ENCODE measurements at regions not wholly inside any gene's neighbourhood (a gene's known extent, or its start where the extent isn't known, plus 50 kb on each side); places are given as distances from the start of the nearest gene placed in this dataset.
"Not testable (repeated sequence)": the region's sequence is repeated elsewhere in the genome, so short reads cannot be mapped to it uniquely, and the experiment has no call there.

DNA sequence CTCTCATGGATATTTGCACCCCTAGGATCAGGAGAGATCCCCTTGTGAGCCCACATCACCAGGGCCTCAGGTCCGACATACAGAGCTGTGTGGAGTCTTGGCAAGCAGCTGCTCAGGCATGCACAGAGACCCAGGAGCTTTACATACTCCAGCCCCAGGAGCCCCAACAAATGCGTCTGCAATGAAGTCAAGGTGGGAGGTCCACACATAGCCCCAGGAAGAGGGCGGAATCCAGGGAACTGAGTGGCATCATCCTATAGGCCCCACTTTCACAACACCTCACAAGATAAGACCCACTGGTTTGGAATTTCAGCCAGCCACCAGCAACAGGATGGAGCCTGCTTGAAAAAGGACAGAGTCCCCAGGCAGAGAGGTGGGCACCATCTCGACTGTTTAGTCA, 106.7 kb downstream of the LSMEM1 start (continued):
- TF ChIP-seq, protein P1, sequence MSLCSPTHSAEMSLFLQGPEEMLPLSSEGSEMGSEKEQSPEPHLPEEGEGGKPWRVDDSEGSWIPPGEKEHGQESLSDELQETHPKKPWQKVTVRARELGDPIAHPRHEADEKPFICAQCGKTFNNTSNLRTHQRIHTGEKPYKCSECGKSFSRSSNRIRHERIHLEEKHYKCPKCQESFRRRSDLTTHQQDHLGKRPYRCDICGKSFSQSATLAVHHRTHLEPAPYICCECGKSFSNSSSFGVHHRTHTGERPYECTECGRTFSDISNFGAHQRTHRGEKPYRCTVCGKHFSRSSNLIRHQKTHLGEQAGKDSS (CRISPR knock-in tag; IDR thresholded peaks at IDR 0.05; ENCODE audit: borderline replicate concordance, low read depth), result no peak
- TF ChIP-seq NCOR1 (IDR thresholded peaks at IDR 0.05; ENCODE audit: borderline replicate concordance, low read length), result no peak
- TF ChIP-seq, protein P2, sequence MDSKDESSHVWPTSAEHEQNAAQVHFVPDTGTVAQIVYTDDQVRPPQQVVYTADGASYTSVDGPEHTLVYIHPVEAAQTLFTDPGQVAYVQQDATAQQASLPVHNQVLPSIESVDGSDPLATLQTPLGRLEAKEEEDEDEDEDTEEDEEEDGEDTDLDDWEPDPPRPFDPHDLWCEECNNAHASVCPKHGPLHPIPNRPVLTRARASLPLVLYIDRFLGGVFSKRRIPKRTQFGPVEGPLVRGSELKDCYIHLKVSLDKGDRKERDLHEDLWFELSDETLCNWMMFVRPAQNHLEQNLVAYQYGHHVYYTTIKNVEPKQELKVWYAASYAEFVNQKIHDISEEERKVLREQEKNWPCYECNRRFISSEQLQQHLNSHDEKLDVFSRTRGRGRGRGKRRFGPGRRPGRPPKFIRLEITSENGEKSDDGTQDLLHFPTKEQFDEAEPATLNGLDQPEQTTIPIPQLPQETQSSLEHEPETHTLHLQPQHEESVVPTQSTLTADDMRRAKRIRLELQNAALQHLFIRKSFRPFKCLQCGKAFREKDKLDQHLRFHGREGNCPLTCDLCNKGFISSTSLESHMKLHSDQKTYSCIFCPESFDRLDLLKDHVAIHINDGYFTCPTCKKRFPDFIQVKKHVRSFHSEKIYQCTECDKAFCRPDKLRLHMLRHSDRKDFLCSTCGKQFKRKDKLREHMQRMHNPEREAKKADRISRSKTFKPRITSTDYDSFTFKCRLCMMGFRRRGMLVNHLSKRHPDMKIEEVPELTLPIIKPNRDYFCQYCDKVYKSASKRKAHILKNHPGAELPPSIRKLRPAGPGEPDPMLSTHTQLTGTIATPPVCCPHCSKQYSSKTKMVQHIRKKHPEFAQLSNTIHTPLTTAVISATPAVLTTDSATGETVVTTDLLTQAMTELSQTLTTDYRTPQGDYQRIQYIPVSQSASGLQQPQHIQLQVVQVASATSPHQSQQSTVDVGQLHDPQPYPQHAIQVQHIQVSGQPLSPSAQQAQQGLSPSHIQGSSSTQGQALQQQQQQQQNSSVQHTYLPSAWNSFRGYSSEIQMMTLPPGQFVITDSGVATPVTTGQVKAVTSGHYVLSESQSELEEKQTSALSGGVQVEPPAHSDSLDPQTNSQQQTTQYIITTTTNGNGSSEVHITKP (CRISPR knock-in tag; IDR thresholded peaks at IDR 0.05; ENCODE audit: low read depth), result no peak

DNA sequence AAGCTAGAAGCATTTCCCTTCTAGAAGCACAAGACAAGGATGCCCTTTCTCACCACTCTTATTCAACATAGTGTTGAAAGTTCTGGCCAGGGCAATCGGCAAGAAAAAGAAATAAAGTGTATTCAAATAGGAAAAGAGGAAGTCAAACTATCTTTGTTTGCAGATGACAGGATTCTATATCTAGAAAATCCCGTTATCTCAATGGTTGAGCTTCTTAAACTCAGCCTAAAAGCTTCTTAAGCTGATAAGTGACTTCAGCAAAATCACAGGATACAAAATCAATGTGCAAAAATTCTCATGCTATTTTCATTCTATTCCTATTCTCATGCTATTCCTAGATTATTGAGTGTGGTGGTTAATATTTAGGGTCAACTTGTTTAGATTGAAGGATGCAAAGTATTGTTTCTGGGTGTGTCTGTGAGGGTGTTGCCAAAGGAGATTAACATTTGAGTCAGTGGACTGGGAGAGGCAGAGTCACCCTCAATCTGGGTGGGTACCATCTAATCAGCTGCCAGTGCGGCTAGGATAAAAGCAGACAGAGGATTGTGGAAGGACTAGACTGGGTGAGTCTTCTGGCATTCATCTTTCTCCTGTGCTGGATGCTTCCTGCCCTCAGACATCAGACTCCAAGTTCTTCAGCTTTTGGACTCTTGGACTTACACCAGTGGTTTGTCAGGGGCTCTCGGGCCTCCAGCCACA, 111.9 kb downstream of the LSMEM1 start:
- in situ Hi-C loops (cut with HindIII; ENCODE audit: extremely low pct_ligation_motif_present, low pct_unique_long_range_greater_than_20kb); H3K4me1 ChIP-seq (ENCODE audit: insufficient read depth, low read length); CTCF ChIA-PET (ENCODE audit: low intra/inter-chr PET ratio, low total read pairs); intact Hi-C loops (cut with micrococcal nuclease; ENCODE audit: unreplicated experiment); BruUV-seq (replicated peaks); H3K9ac ChIP-seq (ENCODE audit: insufficient read depth, low read depth, low read length); H3K79me2 ChIP-seq (ENCODE audit: insufficient read depth, low read length); DNase-seq (ENCODE audit: low spot score); H3K27me3 ChIP-seq (ENCODE audit: control insufficient read depth in 1 of 2, insufficient read depth in 2 of 2, low read length in 2 of 2); POLR2A ChIA-PET; H3K4me2 ChIP-seq (ENCODE audit: low read depth, low read length); H4K20me1 ChIP-seq (ENCODE audit: insufficient read depth, low read length); H3K9me3 ChIP-seq (ENCODE audit: low read length); ATAC-seq; FAIRE-seq; H3K36me3 ChIP-seq (replicated peaks in 1 of 2; ENCODE audit: control insufficient read depth in 1 of 2, insufficient read depth in 2 of 2, low read length in 2 of 2); H2AFZ ChIP-seq (ENCODE audit: low read length); H3K4me3 ChIP-seq (replicated peaks in 1 of 3; ENCODE audit: insufficient read depth in 1 of 3, low read depth in 2 of 3, low read length in 3 of 3); H3K27ac ChIP-seq (ENCODE audit: extremely low read length, insufficient read depth, low read length): not testable (repeated sequence)
- WGBS (ENCODE audit: low lambda C conversion rate), result 1% methylated on average over 4 of the region's 4 CpGs

Measured in HepG2 (cell line).